ENCODE measurements at regions not wholly inside any gene's neighbourhood (a gene's known extent, or its start where the extent isn't known, plus 50 kb on each side); places are given as distances from the start of the nearest gene placed in this dataset.

DNA sequence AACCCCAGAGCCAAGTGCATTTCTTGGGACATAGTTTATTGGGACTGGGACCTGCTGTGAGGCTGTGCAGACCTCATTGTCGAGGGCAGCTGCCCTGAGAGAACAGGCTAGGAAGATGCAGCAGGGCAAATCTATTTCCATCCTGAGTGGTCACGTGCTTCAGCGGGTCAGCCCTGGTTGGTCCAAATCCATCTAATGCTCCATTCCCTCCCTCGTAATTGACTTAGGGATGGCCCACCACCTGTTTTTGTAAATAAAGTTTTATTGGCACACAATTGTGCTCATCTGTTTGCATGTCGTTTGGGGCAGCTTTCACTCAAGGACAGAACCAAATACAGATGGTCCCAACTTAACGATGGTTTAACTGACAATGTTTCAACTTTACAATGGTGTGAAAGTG, 75.5 kb upstream of the ADGRE5 start:
- Histone ChIP-seq H3K9me3 (no peaks in the 10 kb centered on the region), H3K4me3 (ENCODE audit: low read depth in 2 of 2, low read length in 1 of 2) (no peak overlapping the region), H3K27me3 (ENCODE audit: insufficient read depth) (no peaks in the 10 kb centered on the region; the same call in 1 of the 2 replicates), H4K20me1 (ENCODE audit: insufficient read depth) (no peaks in the 10 kb centered on the region), H3K27ac (ENCODE audit: low read depth in 2 of 2, low read length in 1 of 2) (no peak overlapping the region), H2AFZ (ENCODE audit: low read depth) (no peak overlapping the region), H3K4me2 (no peak overlapping the region), H3K4me1 (ENCODE audit: control insufficient read depth in 1 of 2, insufficient read depth in 2 of 2, low read depth in 1 of 2, low read length in 1 of 2) (no peaks in the 10 kb centered on the region), H3K9me2 (no peaks in the 10 kb centered on the region), H3K9ac (no peak overlapping the region), H3K79me2 (ENCODE audit: insufficient read depth) (no peaks in the 10 kb centered on the region), H3K36me3 (replicated peaks in 1 of 2; ENCODE audit: control insufficient read depth in 1 of 2, insufficient read depth in 2 of 2, low read length in 1 of 2) (no peaks in the 10 kb centered on the region), H3F3A (replicated peaks; ENCODE audit: insufficient read depth) (no peaks in the 10 kb centered on the region)
- POLR2A ChIA-PET, result no interaction called here
- 72% methylated on average over 6 of the region's 6 CpGs for WGBS (ENCODE audit: low lambda C conversion rate)
- CTCF ChIA-PET, result interaction anchor here (0.7 to 1.8 kb wide), 3 partner anchors 37 to 106 kb away, joined by 3 to 7 read pairs (median 3); no protein-coding TSS in a partner anchor
- TF ChIP-seq NFIC (IDR thresholded peaks at IDR 0.05; ENCODE audit: borderline replicate concordance) (no peak), RFX5 (IDR thresholded peaks at IDR 0.05; ENCODE audit: low read length) (no peak), RCOR1 (IDR thresholded peaks at IDR 0.05; ENCODE audit: low read length) (no peak), EP300 (IDR thresholded peaks at IDR 0.05; ENCODE audit: borderline replicate concordance in 1 of 2, low read depth in 1 of 2, low read length in 1 of 2) (no peak), CHD2 (IDR thresholded peaks at IDR 0.05; ENCODE audit: low read length, partially characterized antibody) (no peak), RXRA (IDR thresholded peaks at IDR 0.05; ENCODE audit: borderline replicate concordance, low read depth) (no peak), NRF1 (IDR thresholded peaks at IDR 0.05; ENCODE audit: low read depth, low read length) (no peak), FOXJ3 (CRISPR knock-in tag; IDR thresholded peaks at IDR 0.05) (no peak), GABPA (IDR thresholded peaks at IDR 0.05; ENCODE audit: low read depth) (no peak), YY1 (IDR thresholded peaks at IDR 0.05; ENCODE audit: low read depth) (no peak), TAF1 (IDR thresholded peaks at IDR 0.05; ENCODE audit: borderline replicate concordance, low read depth, low read length) (no peak), JUND (IDR thresholded peaks at IDR 0.05) (no peak), SIN3A (IDR thresholded peaks at IDR 0.05; ENCODE audit: borderline replicate concordance, low read depth, low read length) (no peak), MEF2A (IDR thresholded peaks at IDR 0.05; ENCODE audit: borderline replicate concordance, low read depth) (no peak), EZH2phosphoT487 (IDR thresholded peaks at IDR 0.05; ENCODE audit: borderline replicate concordance, low read depth) (no peak), FOSL2 (IDR thresholded peaks at IDR 0.05; ENCODE audit: borderline replicate concordance, low read depth) (no peak)
- TF ChIP-seq, protein P1, sequence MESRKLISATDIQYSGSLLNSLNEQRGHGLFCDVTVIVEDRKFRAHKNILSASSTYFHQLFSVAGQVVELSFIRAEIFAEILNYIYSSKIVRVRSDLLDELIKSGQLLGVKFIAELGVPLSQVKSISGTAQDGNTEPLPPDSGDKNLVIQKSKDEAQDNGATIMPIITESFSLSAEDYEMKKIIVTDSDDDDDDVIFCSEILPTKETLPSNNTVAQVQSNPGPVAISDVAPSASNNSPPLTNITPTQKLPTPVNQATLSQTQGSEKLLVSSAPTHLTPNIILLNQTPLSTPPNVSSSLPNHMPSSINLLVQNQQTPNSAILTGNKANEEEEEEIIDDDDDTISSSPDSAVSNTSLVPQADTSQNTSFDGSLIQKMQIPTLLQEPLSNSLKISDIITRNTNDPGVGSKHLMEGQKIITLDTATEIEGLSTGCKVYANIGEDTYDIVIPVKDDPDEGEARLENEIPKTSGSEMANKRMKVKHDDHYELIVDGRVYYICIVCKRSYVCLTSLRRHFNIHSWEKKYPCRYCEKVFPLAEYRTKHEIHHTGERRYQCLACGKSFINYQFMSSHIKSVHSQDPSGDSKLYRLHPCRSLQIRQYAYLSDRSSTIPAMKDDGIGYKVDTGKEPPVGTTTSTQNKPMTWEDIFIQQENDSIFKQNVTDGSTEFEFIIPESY (IDR thresholded peaks at IDR 0.05; ENCODE audit: borderline replicate concordance, low read depth), result no peak
- TF ChIP-seq, protein P2, sequence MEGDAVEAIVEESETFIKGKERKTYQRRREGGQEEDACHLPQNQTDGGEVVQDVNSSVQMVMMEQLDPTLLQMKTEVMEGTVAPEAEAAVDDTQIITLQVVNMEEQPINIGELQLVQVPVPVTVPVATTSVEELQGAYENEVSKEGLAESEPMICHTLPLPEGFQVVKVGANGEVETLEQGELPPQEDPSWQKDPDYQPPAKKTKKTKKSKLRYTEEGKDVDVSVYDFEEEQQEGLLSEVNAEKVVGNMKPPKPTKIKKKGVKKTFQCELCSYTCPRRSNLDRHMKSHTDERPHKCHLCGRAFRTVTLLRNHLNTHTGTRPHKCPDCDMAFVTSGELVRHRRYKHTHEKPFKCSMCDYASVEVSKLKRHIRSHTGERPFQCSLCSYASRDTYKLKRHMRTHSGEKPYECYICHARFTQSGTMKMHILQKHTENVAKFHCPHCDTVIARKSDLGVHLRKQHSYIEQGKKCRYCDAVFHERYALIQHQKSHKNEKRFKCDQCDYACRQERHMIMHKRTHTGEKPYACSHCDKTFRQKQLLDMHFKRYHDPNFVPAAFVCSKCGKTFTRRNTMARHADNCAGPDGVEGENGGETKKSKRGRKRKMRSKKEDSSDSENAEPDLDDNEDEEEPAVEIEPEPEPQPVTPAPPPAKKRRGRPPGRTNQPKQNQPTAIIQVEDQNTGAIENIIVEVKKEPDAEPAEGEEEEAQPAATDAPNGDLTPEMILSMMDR (IDR thresholded peaks at IDR 0.05), result no peak
- no peak for DNase-seq

Measured in SK-N-SH (cell line).